ENCODE measurements at regions not wholly inside any gene's neighbourhood (a gene's known extent, or its start where the extent isn't known, plus 50 kb on each side); places are given as distances from the start of the nearest gene placed in this dataset.

- no peak for FAIRE-seq
- TF ChIP-seq, protein P1, sequence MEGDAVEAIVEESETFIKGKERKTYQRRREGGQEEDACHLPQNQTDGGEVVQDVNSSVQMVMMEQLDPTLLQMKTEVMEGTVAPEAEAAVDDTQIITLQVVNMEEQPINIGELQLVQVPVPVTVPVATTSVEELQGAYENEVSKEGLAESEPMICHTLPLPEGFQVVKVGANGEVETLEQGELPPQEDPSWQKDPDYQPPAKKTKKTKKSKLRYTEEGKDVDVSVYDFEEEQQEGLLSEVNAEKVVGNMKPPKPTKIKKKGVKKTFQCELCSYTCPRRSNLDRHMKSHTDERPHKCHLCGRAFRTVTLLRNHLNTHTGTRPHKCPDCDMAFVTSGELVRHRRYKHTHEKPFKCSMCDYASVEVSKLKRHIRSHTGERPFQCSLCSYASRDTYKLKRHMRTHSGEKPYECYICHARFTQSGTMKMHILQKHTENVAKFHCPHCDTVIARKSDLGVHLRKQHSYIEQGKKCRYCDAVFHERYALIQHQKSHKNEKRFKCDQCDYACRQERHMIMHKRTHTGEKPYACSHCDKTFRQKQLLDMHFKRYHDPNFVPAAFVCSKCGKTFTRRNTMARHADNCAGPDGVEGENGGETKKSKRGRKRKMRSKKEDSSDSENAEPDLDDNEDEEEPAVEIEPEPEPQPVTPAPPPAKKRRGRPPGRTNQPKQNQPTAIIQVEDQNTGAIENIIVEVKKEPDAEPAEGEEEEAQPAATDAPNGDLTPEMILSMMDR (IDR thresholded peaks at IDR 0.05; ENCODE audit: insufficient read depth, missing control alignments): no peak
These were observed 340.8 kb downstream of the PPP1R2C start for GRCh38 chrX:42437211-42437610.

DNA sequence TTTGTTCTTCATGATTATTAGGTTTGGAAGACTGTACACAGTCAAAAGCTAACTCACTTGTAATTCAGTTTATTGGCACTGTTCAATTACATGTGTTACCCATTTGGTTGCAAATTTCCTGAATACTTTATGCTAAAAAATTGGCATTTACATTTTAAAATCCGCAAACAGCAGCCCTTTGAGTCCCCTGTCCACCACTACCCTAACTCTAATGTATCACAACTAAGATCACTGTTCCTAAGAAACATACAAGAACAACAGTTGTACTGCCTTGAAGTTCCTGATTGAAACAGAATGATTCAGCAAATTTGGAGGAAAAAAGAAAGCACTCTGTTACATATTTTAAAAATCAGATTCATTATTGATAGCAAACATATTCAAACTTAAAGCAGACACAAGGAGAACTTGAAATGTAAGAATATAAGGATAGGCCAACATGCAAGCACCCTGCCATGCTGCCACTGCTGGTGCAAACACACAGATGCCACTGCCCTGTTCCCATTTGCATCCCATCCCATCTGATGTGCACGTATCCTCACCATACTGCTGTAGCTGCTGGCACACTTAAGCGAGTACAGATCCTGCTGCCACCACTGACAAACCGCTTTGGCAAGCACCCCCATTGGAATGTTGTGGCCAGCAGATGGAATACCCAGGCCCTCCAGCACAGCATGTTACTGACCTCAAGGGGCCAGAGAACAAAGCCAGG is 343.4 kb downstream of the PPP1R2C start:
- FAIRE-seq (no peak), DNase-seq (ENCODE audit: insufficient read length, low spot score) (no peak)
- TF ChIP-seq, protein P1 (IDR thresholded peaks at IDR 0.05; ENCODE audit: insufficient read depth, missing control alignments): no peak

More at GRCh38 chrX:42437211-42437610, 340.8 kb downstream of the PPP1R2C start:
- no peak for DNase-seq (ENCODE audit: insufficient read length, low spot score)

DNA sequence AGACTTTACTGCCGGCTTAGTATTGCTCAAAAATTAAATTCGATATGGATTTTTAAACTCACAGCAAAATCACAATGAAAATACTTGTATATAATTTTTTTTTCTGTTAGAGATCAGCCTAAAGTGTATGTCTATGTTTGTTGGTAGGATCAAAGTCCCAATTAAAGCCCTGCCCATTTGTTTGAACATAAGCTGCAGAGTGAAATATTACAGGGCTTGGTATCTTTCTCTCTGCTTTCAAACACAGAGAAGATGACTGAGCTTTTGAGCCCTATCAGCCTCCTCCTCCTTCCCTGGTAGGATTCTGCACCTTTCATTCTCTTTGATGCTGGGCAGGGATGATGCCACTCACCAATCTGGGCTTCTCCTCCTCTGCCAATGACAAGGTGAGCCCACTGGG is 345.4 kb downstream of the PPP1R2C start:
- TF ChIP-seq, protein P1 (IDR thresholded peaks at IDR 0.05; ENCODE audit: insufficient read depth, missing control alignments): no peak
- no peak for DNase-seq (ENCODE audit: insufficient read length, low spot score)
- no peak for FAIRE-seq

GRCh38 chrX:42422961-42423360 is 355.0 kb downstream of the PPP1R2C start:
- no peak for DNase-seq (ENCODE audit: insufficient read length, low spot score)
- no peak for FAIRE-seq
- TF ChIP-seq, protein P1 (IDR thresholded peaks at IDR 0.05; ENCODE audit: insufficient read depth, missing control alignments): no peak

GRCh38 chrX:42420426-42420825 is 357.5 kb downstream of the PPP1R2C start:
- no peak for DNase-seq (ENCODE audit: insufficient read length, low spot score)
- FAIRE-seq: no peak
- TF ChIP-seq, protein P1 (IDR thresholded peaks at IDR 0.05; ENCODE audit: insufficient read depth, missing control alignments): no peak

DNA sequence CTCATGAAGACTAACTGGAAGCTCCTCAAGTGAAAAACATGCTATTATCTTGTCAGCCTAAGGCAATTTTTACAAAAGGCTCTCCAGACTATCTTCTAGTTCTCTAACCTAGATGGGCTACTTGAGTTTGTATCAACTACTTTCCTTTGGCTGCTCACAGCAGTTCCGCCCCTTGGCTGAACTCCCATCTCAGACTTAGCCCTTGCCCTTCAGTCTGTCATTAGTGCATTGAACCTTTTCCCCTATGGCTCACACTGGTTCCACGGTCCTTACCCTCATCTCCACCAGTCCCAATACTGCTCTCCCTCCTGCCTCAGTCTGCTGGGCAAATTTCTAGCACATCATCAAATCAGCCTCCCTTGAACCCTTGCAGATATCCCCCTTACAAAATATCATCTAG is 362.3 kb downstream of the PPP1R2C start:
- DNase-seq (ENCODE audit: insufficient read length, low spot score): no peak
- no peak for FAIRE-seq
- TF ChIP-seq, protein P1 (IDR thresholded peaks at IDR 0.05; ENCODE audit: insufficient read depth, missing control alignments): no peak

DNA sequence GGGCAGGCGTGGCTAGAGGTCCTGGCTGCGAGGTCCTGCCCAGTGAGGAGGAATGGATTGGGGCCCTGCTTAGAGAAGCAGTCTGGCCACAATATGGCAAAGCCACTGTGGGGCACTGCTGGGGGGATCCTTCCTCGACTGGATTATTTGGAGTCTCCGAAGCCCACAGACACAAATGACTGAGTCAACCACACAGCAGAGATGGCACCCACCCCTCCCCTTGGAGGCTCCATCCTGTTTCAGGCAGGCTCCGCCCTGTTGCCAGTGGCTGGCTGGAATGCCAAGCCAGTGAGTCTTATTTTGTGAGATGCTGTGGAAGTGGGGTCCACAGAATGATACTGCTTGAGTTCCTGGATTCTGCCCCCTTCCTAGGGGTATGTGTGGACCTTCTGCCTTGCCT is 363.9 kb downstream of the PPP1R2C start:
- no peak for DNase-seq (ENCODE audit: insufficient read length, low spot score)
- FAIRE-seq: no peak
- TF ChIP-seq, protein P1 (IDR thresholded peaks at IDR 0.05; ENCODE audit: insufficient read depth, missing control alignments): no peak
